Renal cortex interstitium (tissue), 11 donors: ENCODE measurements at regions not wholly inside any gene's neighbourhood (a gene's known extent, or its start where the extent isn't known, plus 50 kb on each side); places are given as distances from the start of the nearest gene placed in this dataset.

Experiments used
- DNase-seq, 11 donors: peaks; one replicate each; pipeline ENCODE4 v3.0.0-alpha.2; 2013; ENCODE audit warnings: low read depth in 9 of 11, low spot score in 4 of 11; ENCODE audit errors: extremely low read depth in 1 of 11

DNA sequence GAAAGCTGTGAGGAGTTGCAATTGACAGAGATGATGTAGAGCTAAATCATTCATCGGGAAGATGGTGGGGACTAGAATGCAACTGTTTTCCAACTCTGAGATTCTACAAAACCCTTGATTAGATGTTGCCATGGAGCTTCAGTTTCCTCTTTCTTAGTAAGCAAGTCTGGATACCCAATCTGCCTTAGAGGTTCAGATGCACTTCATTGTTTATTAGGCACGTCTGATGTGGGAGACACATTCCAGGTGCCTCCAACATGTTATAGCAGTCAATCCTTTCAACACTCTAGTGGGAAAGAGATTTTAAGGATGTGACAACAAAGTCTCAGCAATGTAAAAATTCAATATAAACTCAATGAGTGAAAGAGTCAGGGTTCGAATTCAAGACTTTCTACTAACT lies 291.3 kb upstream of the PHYHIPL start:
- DNase-seq, result no peak

DNA sequence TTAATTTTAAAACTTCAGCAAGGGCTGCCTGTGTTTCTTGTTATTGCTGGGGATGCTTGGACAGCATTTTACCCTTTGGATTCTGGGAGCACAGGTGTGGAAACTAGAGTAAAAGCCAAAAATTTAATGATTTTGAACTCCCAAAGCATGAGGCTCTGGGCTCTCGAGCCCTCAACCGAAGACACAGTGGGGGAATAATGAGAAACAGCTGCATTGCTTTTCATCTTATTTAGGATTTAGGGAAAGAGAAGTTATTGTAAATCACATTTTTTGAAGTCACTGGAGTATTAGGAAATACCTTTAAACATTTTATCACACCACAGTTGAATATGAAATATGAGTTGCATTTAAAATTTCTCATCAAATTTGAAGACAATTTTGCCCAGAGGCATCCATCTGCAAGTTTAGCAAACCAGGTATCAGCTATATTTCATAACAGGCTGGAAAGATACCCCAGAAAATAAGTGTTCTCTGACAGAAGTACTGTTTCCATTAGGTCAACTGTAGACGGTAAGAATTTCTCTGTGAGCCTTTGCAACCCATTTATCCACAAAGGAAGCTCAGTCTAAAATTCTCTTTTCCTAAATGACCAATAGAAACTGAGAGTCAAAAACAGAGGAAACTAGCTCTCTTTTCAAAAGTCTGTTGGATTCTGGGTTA lies 290.6 kb upstream of the PHYHIPL start:
- DNase-seq, result no peak

GRCh38 chr10:58886406-58886805 lies 290.0 kb upstream of the PHYHIPL start:
- no peak for DNase-seq

DNA sequence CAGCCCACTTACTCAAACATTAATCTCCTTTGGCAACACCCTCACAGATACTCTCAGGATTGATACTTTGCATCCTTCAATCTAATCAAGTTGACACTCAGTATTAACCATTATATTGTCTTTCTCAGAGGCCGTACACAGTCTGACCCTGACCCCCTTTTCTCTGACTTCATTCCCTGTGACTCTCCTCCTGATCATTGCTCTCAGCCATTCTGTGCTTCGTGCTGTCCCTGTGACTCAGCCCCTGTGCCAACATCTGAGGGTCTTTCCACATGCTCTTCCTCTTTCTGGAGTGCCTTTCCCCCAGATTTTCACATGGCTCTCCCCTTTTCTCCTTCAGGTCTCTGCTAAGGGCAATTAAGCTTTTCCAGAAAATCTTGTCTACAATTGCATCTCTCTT lies 289.0 kb upstream of the PHYHIPL start:
- no peak for DNase-seq

DNA sequence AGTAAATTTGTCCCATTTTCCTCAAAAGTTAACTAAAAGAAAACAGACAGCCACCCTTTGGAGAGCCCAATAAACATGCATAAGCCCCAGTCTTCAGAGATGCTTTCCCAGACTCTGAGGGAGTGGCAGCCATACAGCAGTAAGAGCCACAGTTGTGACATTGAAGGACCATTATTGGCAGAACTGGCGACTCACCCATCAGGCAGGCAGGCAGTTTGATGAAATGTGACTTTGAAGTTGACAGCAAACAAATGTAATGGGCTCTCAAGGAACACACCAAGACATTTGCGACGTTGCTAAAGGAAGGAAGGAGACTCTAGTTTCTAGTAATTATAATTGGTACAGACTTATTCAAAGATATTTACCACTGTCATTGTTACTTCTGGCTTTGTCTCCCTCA lies 287.5 kb upstream of the PHYHIPL start:
- no peak for DNase-seq

DNA sequence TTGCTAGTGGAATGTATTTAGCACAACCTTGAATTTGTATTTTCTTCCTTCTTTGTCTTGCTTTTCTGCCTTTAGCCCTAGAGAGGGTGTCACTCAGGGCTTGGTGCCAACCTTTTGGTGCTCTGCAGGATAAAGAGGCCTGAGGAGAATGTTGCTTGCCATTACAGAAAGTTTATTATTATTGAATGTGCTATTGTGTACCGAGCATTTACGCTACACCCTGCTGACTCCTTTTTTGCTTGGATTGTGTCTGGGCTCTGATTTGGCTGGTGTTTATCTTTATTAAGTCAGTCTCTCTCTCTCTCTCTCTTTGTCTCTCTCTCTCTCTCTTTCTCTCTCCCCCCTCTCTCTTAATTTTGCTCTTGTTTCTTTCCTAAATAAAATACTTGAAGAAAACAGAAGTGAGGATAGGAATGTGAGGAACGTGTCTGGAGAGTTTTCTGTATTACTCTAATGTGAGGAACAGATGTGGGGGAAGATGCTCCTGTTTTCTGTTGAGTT lies 284.4 kb upstream of the PHYHIPL start:
- DNase-seq, result no peak

DNA sequence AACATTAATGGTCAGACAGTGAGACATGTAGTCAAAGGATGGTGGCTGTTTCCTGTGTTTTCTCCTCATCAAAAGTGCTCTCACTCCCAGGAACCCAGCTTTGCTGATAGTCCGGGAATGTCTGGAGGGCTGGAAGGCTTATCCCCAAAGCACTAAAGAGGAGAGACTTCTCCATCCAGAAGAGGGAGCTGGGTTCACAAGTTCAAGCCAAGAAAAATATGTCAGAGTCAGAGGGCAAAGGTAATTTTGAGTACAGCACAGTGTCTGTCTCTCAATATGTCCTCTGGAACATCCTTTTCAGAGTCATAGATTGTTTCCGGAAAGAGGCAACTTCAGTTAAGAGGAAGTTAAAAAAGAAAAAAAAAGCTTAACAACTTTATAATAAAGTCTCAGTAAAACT lies 281.5 kb upstream of the PHYHIPL start:
- peak in 8 of 11 donors; percentile 0 to 22 (median 14) for DNase-seq

DNA sequence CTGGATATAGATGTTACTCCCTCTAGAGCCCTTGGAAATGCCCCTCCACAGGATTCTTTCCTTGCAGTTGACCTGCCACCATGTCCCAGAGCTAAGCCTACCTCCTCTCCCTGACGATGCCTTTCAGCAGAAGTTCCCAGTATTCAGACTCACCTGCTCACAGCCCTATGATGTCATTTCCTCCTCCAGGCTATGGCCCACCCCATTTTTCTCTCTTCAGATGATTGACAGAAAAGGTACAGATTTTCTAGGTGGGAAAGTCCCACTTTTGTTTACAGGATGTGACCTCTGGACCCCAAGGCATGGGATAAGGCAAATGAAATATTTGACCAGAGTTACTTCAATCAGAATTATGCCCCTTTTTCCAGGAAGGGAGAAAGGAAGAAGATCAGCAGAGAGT lies 280.2 kb upstream of the PHYHIPL start:
- DNase-seq, result no peak

DNA sequence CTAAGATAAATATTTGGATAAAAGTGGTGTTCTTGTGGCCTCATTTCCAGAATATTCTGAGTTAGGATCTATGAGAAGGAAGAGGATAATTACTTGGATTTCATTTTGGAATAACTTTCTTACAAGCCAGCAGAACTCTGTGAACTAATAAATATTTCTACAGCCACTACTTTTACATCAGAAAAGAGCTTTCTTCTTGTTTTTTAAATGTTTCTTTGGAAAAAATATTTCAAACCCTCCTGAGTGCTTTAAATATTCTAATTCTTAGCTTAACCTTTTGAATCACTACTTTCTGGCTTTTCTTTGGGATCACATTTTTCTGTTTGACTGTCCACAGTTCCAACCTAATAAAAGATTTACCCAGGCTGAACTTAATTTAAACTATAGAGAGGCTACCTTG lies 279.2 kb upstream of the PHYHIPL start:
- no peak for DNase-seq

DNA sequence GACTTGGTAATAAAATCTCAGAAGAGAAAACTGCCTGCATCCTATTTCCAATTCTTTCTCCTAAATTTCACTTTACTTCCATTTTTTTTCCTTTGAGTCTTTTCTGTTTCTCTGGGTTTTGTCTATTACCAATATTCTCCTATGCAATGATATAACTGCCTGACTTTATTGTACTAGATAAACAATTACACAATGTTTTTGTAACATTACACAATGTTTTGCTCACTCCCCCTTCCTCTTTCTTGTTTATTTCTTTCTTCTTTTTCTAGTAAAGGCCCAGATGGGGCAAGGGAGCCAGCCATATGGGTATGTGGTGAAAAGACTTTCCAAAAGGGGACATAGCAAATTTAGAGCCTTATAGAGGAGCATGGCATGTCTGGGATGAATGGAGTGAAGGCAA lies 278.7 kb upstream of the PHYHIPL start:
- no peak for DNase-seq

GRCh38 chr10:58898854-58899573 lies 277.4 kb upstream of the PHYHIPL start:
- no peak for DNase-seq

GRCh38 chr10:58901092-58901646 lies 275.3 kb upstream of the PHYHIPL start:
- DNase-seq, result no peak

- DNase-seq, result no peak
These were observed 273.4 kb upstream of the PHYHIPL start for GRCh38 chr10:58903071-58903470.

GRCh38 chr10:58909881-58910280 lies 266.6 kb upstream of the PHYHIPL start:
- DNase-seq, result no peak

- no peak for DNase-seq
These were observed 262.7 kb upstream of the PHYHIPL start for GRCh38 chr10:58913717-58914116.

- DNase-seq, result no peak
These were observed 257.6 kb upstream of the PHYHIPL start for GRCh38 chr10:58918887-58919286.

DNA sequence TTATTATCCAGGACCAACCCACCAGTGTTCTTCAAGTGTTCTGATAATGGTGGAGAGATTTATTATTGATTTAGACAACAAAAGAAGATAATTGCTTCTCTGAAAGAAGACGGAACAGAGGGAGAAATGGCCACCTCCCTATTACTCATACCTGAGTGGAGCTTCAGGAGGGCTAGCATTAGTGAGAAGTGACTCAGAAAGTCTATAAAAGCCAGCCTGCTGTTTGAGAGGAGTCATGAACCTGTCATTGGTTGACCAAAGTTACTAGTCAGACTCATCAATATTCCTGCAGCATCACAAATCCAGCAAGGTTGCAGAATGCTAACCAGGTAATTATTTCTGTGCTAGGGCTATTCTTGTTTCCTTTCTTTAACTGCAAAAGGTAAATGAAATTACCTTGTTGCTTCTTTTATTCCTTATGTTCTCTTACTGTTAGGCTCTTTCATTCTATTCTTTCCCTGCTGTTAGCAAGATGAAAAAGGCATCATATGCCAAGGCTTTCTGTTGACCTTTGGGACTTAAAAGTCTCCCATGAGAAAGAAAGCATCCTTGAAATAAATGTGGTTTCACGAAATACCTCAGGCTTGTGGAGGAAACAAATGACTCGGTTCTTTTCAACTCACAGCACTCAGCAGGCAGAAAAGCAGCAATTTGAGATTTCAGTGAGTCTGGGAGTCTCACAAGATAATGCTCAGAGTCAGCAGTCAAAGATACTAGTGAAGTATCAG lies 256.4 kb upstream of the PHYHIPL start:
- DNase-seq, result no peak

- no peak for DNase-seq
These were observed 255.8 kb upstream of the PHYHIPL start for GRCh38 chr10:58920655-58921003.

- no peak for DNase-seq
These were observed 255.0 kb upstream of the PHYHIPL start for GRCh38 chr10:58921421-58921855.

- no peak for DNase-seq
These were observed 251.1 kb upstream of the PHYHIPL start for GRCh38 chr10:58925381-58925780.
